Body of pancreas (tissue), 4 donors: ENCODE measurements at regions not wholly inside any gene's neighbourhood (a gene's known extent, or its start where the extent isn't known, plus 50 kb on each side); places are given as distances from the start of the nearest gene placed in this dataset.

Source experiments
- ATAC-seq: fragments of 150-250 bp; one replicate; pipeline ENCODE4 v1.9.1; 2016
- DNase-seq, 4 donors: peaks; one replicate each; pipeline ENCODE4 v3.0.0-alpha.2; 2019
- H3K27ac ChIP-seq, 4 donors: fragments of 200-600 bp; sonication (generic); 1 replicate in 3 of 4; 2 replicates in 1 of 4; pipeline versions ENCODE4 v1.5.1 to v1.6.1; 2016 to 2019; ENCODE audit warnings: mild to moderate bottlenecking in 1 of 4, mixed read lengths in 1 of 4, moderate library complexity in 1 of 4
- H3K27me3 ChIP-seq, 2 donors: fragments of 200-600 bp; sonication (generic); one replicate each; pipeline ENCODE4 v1.6.0; 2016; ENCODE audit warnings: mild to moderate bottlenecking in 1 of 2
- H3K36me3 ChIP-seq, 2 donors: fragments of 200-600 bp; sonication (generic); replicated peaks in 1 of 2; 2 replicates each; pipeline ENCODE4 v1.5.1; 2016; ENCODE audit warnings: low read depth in 2 of 2; ENCODE audit not compliant: insufficient read depth in 1 of 2
- H3K4me1 ChIP-seq: fragments of 200-600 bp; sonication (generic); one replicate; pipeline ENCODE4 v1.6.0; 2016
- H3K4me3 ChIP-seq, 2 donors: fragments of 200-600 bp; sonication (generic); 1 replicate in 1 of 2; 2 replicates in 1 of 2; pipeline ENCODE4 v1.5.1; 2016 to 2019
- H3K9me3 ChIP-seq, 3 donors: fragments of 200-600 bp; sonication (generic); 1 replicate in 2 of 3; 2 replicates in 1 of 3; pipeline ENCODE4 v1.5.1; 2016
- POLR2A ChIP-seq, 3 donors: fragments of 450-650 bp; IDR thresholded peaks; one replicate each; pipeline ENCODE4 v1.6.1; 2016; ENCODE audit warnings: antibody characterized with exemption in 3 of 3, mild to moderate bottlenecking in 2 of 3
- WGBS, 2 donors: methylation state at CpG; one replicate each; pipeline ENCODE4 v1.1.5; 2017; 5-methylcytosine and 5-hydroxymethylcytosine counted together
- intact Hi-C: fragments of 100-400 bp; cut with DNase I; formaldehyde crosslinking; loops from one replicate; pipeline ENCODE4 v1.15.1; 2023
- TF ChIP-seq, protein P1 (sequence below), 7 experiments: fragments of 450-650 bp in 4 of 7; fragments of 200-600 bp in 3 of 7; sonication (generic) in 3 of 7; IDR thresholded peaks; one replicate each; pipeline ENCODE4 v1.5.1; 2016 to 2019; ENCODE audit warnings: antibody characterized with exemption in 7 of 7

DNA sequence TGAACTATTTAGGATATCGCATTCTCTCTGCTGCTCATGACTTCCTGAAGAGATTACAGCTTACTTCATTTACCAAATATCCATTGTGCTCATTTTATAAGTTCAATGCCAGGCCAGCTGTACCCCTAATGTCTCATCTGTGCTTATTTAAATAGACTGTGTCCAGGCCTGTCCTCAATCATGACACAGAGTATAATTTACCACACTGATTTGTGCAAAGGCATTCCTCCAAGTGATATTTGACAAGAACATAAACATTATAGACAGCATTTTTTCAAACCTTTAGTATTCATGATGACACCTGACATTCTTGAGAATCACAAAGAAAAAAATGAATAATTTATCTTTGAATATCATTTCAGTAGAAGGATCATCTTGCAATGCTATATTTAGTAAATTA lies 260.1 kb upstream of the SEMA3D start:
- no peak overlapping the region for H3K4me3 ChIP-seq
- H3K36me3 ChIP-seq: no peaks in the 10 kb centered on the region
- ATAC-seq (no peak), DNase-seq (no peak)
- no peaks in the 10 kb centered on the region for H3K27me3 ChIP-seq
- H3K27ac ChIP-seq: no peak overlapping the region
- H3K9me3 ChIP-seq: no peaks in the 10 kb centered on the region
- no peaks in the 10 kb centered on the region for H3K4me1 ChIP-seq
- 78 to 79% methylated on average over 1 of the region's 1 CpG for WGBS, 2 donors
- TF ChIP-seq POLR2A (IDR thresholded peaks at IDR 0.05): no peak
- TF ChIP-seq, protein P1, sequence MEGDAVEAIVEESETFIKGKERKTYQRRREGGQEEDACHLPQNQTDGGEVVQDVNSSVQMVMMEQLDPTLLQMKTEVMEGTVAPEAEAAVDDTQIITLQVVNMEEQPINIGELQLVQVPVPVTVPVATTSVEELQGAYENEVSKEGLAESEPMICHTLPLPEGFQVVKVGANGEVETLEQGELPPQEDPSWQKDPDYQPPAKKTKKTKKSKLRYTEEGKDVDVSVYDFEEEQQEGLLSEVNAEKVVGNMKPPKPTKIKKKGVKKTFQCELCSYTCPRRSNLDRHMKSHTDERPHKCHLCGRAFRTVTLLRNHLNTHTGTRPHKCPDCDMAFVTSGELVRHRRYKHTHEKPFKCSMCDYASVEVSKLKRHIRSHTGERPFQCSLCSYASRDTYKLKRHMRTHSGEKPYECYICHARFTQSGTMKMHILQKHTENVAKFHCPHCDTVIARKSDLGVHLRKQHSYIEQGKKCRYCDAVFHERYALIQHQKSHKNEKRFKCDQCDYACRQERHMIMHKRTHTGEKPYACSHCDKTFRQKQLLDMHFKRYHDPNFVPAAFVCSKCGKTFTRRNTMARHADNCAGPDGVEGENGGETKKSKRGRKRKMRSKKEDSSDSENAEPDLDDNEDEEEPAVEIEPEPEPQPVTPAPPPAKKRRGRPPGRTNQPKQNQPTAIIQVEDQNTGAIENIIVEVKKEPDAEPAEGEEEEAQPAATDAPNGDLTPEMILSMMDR (IDR thresholded peaks at IDR 0.05): no peak
- intact Hi-C loops: no loop called here

GRCh38 chr7:85426487-85426960 lies 239.7 kb upstream of the SEMA3D start:
- DNase-seq: no peak
- no peak overlapping the region for H3K27ac ChIP-seq
- no peaks in the 10 kb centered on the region for H3K36me3 ChIP-seq
- no peak for ATAC-seq
- H3K9me3 ChIP-seq: no peaks in the 10 kb centered on the region
- TF ChIP-seq POLR2A (IDR thresholded peaks at IDR 0.05): no peak
- TF ChIP-seq, protein P1 (IDR thresholded peaks at IDR 0.05): no peak
- WGBS, 2 donors: 76 to 88% methylated on average over 2 of the region's 2 CpGs
- intact Hi-C loops: no loop called here
- no peaks in the 10 kb centered on the region for H3K4me1 ChIP-seq
- no peaks in the 10 kb centered on the region for H3K27me3 ChIP-seq
- no peak overlapping the region for H3K4me3 ChIP-seq

DNA sequence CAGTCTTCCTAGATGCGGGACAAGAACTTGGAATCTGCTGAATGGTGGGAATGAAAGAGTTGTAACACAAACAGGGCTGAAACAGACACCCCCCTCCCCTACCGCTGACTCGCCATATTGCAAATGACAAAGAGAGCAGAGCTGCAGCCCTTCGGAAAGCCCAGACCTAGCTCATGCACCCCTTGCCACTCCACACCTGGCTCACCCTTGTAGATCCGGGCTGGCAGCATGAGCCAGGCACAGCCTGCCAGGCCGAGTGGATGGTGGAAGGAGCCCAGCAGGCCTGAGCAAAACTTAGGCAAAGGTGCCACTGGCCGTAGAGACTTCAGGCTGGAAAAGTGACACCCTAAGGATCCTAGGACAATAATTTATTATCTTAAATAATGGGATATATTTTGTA lies 237.4 kb upstream of the SEMA3D start:
- no peaks in the 10 kb centered on the region for H3K27me3 ChIP-seq
- H3K27ac ChIP-seq: no peak overlapping the region
- WGBS, 2 donors: 86 to 91% methylated on average over 7 of the region's 7 CpGs
- DNase-seq (no peak), ATAC-seq (no peak)
- H3K4me3 ChIP-seq: no peak overlapping the region
- H3K4me1 ChIP-seq: no peaks in the 10 kb centered on the region
- no peaks in the 10 kb centered on the region for H3K9me3 ChIP-seq
- intact Hi-C loops: no loop called here
- TF ChIP-seq POLR2A (IDR thresholded peaks at IDR 0.05): no peak
- TF ChIP-seq, protein P1 (IDR thresholded peaks at IDR 0.05): no peak
- H3K36me3 ChIP-seq: no peaks in the 10 kb centered on the region

GRCh38 chr7:85423209-85423895 lies 236.5 kb upstream of the SEMA3D start:
- ATAC-seq (no peak), DNase-seq (no peak)
- Histone ChIP-seq H3K27ac (no peak overlapping the region), H3K4me1 (no peaks in the 10 kb centered on the region), H3K4me3 (no peak overlapping the region), H3K27me3 (no peaks in the 10 kb centered on the region), H3K36me3 (no peaks in the 10 kb centered on the region), H3K9me3 (no peaks in the 10 kb centered on the region)
- TF ChIP-seq, protein P1 (IDR thresholded peaks at IDR 0.05): no peak
- no peak for TF ChIP-seq POLR2A (IDR thresholded peaks at IDR 0.05)
- intact Hi-C loops: no loop called here
- 90 to 93% methylated on average over 16 to 20 of the region's 21 CpGs for WGBS, 2 donors

DNA sequence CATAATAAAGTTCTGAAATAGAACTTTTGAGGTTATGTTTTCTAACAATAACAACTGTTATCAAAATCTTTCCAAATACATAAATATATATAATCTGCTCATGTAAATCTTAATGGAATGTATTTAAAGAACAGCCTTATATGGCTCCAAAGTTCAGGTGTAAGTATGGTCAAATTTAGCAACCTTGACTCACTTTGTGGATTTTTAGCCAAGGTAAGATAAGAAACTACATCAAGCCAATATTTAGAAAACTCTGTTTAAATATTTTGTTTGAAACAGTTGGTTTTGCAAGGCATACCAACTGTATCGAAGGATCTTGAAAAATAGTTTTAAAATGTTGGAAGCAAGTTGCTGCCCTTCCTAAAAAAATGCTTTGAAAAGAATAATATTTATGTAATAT lies 228.9 kb upstream of the SEMA3D start:
- intact Hi-C loops: no loop called here
- ATAC-seq (no peak), DNase-seq (no peak)
- Histone ChIP-seq H3K36me3 (no peaks in the 10 kb centered on the region), H3K27me3 (no peaks in the 10 kb centered on the region), H3K9me3 (no peaks in the 10 kb centered on the region), H3K4me3 (no peak overlapping the region), H3K4me1 (no peaks in the 10 kb centered on the region), H3K27ac (no peak overlapping the region)
- 21 to 22% methylated on average over 1 of the region's 1 CpG for WGBS, 2 donors
- TF ChIP-seq, protein P1 (IDR thresholded peaks at IDR 0.05): no peak
- TF ChIP-seq POLR2A (IDR thresholded peaks at IDR 0.05): no peak
